ENCODE measurements at regions not wholly inside any gene's neighbourhood (a gene's known extent, or its start where the extent isn't known, plus 50 kb on each side); places are given as distances from the start of the nearest gene placed in this dataset.

- Mint-ChIP-seq H3K36me3 (no peaks in the 10 kb centered on the region), H3K9me3 (no peaks in the 10 kb centered on the region), H3K4me1 (ENCODE audit: unreplicated experiment) (peaks cover 9% of the 10 kb centered on the region), H3K27ac (no peak overlapping the region), H3K4me3 (no peak overlapping the region), H3K27me3 (peaks cover 39% of the 10 kb centered on the region)
- no peak for DNase-seq (ENCODE audit: extremely low spot score, unreplicated experiment)
- TF ChIP-seq CTCF (conservative IDR thresholded peaks at IDR 0.05) = no peak
Measured at GRCh38 chr15:39338251-39338650, 242.6 kb upstream of the THBS1 start.

- no peak for TF ChIP-seq CTCF (conservative IDR thresholded peaks at IDR 0.05)
- Mint-ChIP-seq H3K4me3 (no peak overlapping the region), H3K9me3 (peaks cover 4% of the 10 kb centered on the region), H3K4me1 (ENCODE audit: unreplicated experiment) (peaks cover 5% of the 10 kb centered on the region), H3K27ac (no peak overlapping the region), H3K27me3 (peaks cover 30% of the 10 kb centered on the region), H3K36me3 (no peaks in the 10 kb centered on the region)
- DNase-seq (ENCODE audit: extremely low spot score, unreplicated experiment) = no peak
Measured at GRCh38 chr15:39340903-39341645, 239.8 kb upstream of the THBS1 start.

- TF ChIP-seq CTCF (conservative IDR thresholded peaks at IDR 0.05) = no peak
- Mint-ChIP-seq H3K27me3 (peaks cover 10% of the 10 kb centered on the region), H3K9me3 (peaks cover 4% of the 10 kb centered on the region), H3K4me3 (no peak overlapping the region), H3K4me1 (ENCODE audit: unreplicated experiment) (no peaks in the 10 kb centered on the region), H3K27ac (no peak overlapping the region), H3K36me3 (no peaks in the 10 kb centered on the region)
- DNase-seq (ENCODE audit: extremely low spot score, unreplicated experiment) = no peak
Measured at GRCh38 chr15:39344662-39345141, 236.2 kb upstream of the THBS1 start.

- Mint-ChIP-seq H3K4me1 (ENCODE audit: unreplicated experiment) (no peaks in the 10 kb centered on the region), H3K36me3 (no peaks in the 10 kb centered on the region), H3K27ac (no peak overlapping the region), H3K9me3 (peaks cover 4% of the 10 kb centered on the region), H3K4me3 (no peak overlapping the region), H3K27me3 (peaks cover 8% of the 10 kb centered on the region)
- TF ChIP-seq CTCF (conservative IDR thresholded peaks at IDR 0.05) = no peak
- DNase-seq (ENCODE audit: extremely low spot score, unreplicated experiment) = no peak
Measured at GRCh38 chr15:39345176-39345575, 235.7 kb upstream of the THBS1 start.

- Mint-ChIP-seq H3K27me3 (peaks cover 5% of the 10 kb centered on the region), H3K9me3 (peaks cover 4% of the 10 kb centered on the region), H3K36me3 (no peaks in the 10 kb centered on the region), H3K4me1 (ENCODE audit: unreplicated experiment) (no peaks in the 10 kb centered on the region), H3K27ac (no peak overlapping the region), H3K4me3 (no peak overlapping the region)
- TF ChIP-seq CTCF (conservative IDR thresholded peaks at IDR 0.05) = no peak
- no peak for DNase-seq (ENCODE audit: extremely low spot score, unreplicated experiment)
Measured at GRCh38 chr15:39347453-39347852, 233.4 kb upstream of the THBS1 start.
